ENCODE measurements at regions not wholly inside any gene's neighbourhood (a gene's known extent, or its start where the extent isn't known, plus 50 kb on each side); places are given as distances from the start of the nearest gene placed in this dataset.
"Not testable (repeated sequence)": the region's sequence is repeated elsewhere in the genome, so short reads cannot be mapped to it uniquely, and the experiment has no call there.

DNA sequence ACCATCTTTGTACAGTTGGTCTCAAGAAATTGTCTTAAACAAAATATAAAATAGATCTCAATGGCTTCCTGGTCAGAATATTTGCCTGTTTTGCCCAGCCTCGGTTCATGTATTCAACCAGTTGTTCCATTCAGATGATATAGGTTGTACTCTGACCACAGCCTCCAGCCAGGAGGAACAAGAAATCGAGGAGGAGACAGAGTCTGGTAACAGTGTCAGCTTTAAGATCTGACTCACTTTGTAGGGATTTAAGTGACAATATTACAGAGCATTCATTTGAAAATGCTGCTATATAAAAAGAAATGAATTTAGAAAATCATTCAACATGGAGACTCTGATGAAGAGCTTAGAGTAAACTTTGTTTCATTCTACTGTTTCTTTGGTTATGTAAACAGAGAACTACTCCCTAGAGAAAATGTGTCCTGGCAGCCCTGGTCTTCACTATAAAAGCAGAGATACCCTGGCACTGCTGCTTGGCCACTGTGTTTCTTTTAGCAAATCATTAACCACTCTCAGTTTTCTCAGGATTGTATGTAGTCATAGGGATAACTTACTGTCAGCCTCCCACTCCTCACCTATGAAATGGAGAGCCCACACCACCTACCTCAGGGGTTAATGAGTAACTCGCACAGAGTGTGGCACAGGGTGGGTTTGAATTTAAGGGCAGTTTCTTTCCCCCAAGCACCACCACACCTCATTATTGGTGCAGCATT, 53.5 kb downstream of the PAGE2 start:
- Histone ChIP-seq H3K36me3 (ENCODE audit: insufficient read depth, low read length) (no peaks in the 10 kb centered on the region), H3K9me3 (ENCODE audit: control insufficient read depth, insufficient read depth, low read length) (no peaks in the 10 kb centered on the region), H3K4me1 (ENCODE audit: insufficient read depth, low read length) (peaks cover 10% of the 10 kb centered on the region; the same call in 1 of the 2 replicates), H3K9ac (ENCODE audit: low read depth, low read length) (no peak overlapping the region)

DNA sequence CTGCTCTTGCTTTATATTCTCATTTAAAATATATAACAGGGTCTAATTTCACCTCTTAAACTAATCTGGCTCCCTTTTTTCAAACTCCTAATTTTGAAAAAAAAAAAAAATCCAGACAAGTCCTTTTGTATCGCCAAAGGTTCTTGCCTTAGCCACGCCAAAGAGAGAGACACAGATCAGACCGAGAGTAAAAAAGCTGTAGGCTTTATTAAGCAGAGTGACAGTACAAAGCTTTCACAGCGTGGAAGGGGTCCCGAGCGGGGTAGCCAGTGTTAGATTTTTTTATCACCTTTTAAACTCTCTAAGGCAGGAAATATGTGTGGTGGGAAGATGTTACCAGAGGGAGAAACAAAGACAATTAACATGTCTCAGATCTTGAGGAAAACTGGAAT, 54.1 kb downstream of the PAGE2 start:
- Histone ChIP-seq H3K4me1 (ENCODE audit: insufficient read depth, low read length) (peaks cover 10% of the 10 kb centered on the region; the same call in 1 of the 2 replicates), H3K36me3 (ENCODE audit: insufficient read depth, low read length) (no peaks in the 10 kb centered on the region), H3K9ac (ENCODE audit: low read depth, low read length) (peak overlapping the region; percentile 15; the same call in 1 of the 2 replicates), H3K9me3 (ENCODE audit: control insufficient read depth, insufficient read depth, low read length) (no peaks in the 10 kb centered on the region)

GRCh38 chrX:55143621-55144020, 54.8 kb downstream of the PAGE2 start:
- Histone ChIP-seq H3K9me3 (ENCODE audit: control insufficient read depth, insufficient read depth, low read length) (no peaks in the 10 kb centered on the region), H3K36me3 (ENCODE audit: insufficient read depth, low read length) (no peaks in the 10 kb centered on the region), H3K4me1 (ENCODE audit: insufficient read depth, low read length) (peaks cover 10% of the 10 kb centered on the region; the same call in 1 of the 2 replicates), H3K9ac (ENCODE audit: low read depth, low read length) (no peak overlapping the region)

DNA sequence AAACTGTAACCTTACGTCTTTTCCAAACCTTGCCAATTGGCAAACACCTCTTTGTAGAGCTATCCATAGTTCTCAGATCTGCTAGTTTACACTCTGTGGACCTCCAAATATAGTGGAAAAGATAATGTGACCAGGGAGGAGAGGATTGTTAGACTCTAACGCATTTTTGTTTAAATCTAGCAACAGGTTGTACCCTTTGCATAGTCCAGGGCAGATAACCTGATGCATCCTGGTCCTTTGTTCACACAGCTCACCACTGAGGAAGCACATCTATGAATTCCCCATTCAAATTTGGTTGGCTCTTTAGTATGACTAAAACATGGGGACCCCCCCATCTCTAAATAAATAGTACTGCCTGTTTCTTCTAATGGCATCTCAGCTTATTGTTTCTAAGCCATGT, 55.9 kb downstream of the PAGE2 start:
- Histone ChIP-seq H3K9ac (ENCODE audit: low read depth, low read length) (no peak overlapping the region), H3K9me3 (ENCODE audit: control insufficient read depth, insufficient read depth, low read length) (no peaks in the 10 kb centered on the region), H3K4me1 (ENCODE audit: insufficient read depth, low read length) (peaks cover 10% of the 10 kb centered on the region; the same call in 1 of the 2 replicates), H3K36me3 (ENCODE audit: insufficient read depth, low read length) (no peaks in the 10 kb centered on the region)

DNA sequence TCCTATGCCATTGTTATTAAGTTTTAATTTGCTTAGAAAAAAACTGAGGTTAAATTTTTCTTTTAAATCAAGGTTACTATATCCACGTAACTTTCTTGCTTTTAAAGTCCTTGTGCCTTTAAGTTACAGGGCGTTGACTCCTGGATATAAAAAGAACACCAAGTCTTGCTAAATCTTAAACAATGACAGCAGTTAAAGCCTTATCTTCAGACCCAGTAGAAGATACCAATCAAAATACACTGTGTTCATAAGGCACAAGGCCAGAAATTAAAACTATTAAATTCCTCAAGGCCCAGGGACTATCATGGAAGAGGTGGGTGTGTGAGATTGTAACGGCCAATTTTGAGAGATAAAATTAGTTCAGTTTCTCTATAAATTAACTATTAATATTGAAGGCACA, 60.4 kb downstream of the PAGE2 start:
- Histone ChIP-seq H3K36me3 (ENCODE audit: insufficient read depth, low read length) (no peaks in the 10 kb centered on the region), H3K9me3 (ENCODE audit: control insufficient read depth, insufficient read depth, low read length) (no peaks in the 10 kb centered on the region), H3K9ac (ENCODE audit: low read depth, low read length) (no peak overlapping the region), H3K4me1 (ENCODE audit: insufficient read depth, low read length) (no peaks in the 10 kb centered on the region)

GRCh38 chrX:55151199-55151598, 62.4 kb downstream of the PAGE2 start:
- Histone ChIP-seq H3K4me1 (ENCODE audit: insufficient read depth, low read length) (no peaks in the 10 kb centered on the region), H3K36me3 (ENCODE audit: insufficient read depth, low read length) (no peaks in the 10 kb centered on the region), H3K9ac (ENCODE audit: low read depth, low read length) (no peak overlapping the region), H3K9me3 (ENCODE audit: control insufficient read depth, insufficient read depth, low read length) (no peaks in the 10 kb centered on the region)

- Histone ChIP-seq H3K4me1 (ENCODE audit: insufficient read depth, low read length) (no peaks in the 10 kb centered on the region; the same call in 1 of the 2 replicates), H3K9ac (ENCODE audit: low read depth, low read length) (no peak overlapping the region), H3K36me3 (ENCODE audit: insufficient read depth, low read length) (no peaks in the 10 kb centered on the region), H3K9me3 (ENCODE audit: control insufficient read depth, insufficient read depth, low read length) (no peaks in the 10 kb centered on the region)
These were observed 60.6 kb upstream of the PAGE5 start for GRCh38 chrX:55159551-55159950.

DNA sequence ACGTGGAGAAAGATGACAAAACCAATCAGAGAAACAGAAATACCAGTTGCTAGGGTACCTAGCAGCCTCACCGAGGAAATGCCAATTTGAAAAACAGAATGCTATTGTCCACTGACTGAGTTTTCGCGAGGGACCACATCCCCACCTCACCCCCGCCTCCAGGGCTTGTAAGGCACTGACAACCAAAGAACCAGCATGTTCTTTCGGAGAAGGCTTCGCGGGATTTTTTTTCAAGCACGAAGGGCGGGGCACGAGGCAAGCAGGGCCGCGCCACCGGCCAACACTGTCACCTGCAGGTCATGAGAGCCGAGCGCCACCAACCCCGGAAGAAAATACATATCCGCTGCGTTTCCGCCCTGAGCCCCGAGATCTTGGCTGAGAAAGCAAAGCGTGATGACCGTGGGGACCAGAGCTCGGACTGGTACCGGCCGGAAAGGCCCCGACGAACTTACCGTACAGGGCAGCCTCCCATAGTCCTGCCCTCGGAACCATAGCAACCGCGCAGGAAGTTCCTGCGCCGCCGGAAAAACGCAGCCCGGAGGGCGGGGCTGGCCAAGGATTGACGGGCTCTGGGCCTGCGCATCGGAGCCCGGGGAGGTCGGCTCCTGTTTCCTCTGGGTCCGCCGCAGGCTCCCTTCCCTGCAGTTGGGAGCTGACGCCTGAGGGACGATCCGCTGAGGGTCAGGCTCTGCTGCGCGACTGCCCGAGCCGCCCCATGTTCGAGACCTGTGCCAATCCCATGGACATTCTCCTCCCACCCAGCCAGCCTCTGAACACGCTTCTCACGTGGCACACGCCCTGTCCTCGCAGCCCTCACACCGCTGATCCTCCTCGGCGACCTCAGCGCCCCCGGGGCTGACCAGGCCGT, 59.2 kb upstream of the PAGE5 start:
- no peaks in the 10 kb centered on the region for H3K36me3 ChIP-seq (ENCODE audit: insufficient read depth, low read length)
- no peaks in the 10 kb centered on the region; the same call in 1 of the 2 replicates for H3K4me1 ChIP-seq (ENCODE audit: insufficient read depth, low read length)
- peak overlapping the region; percentile 67 for H3K9ac ChIP-seq (ENCODE audit: low read depth, low read length)
- H3K9me3 ChIP-seq (ENCODE audit: control insufficient read depth, insufficient read depth, low read length), result no peaks in the 10 kb centered on the region

DNA sequence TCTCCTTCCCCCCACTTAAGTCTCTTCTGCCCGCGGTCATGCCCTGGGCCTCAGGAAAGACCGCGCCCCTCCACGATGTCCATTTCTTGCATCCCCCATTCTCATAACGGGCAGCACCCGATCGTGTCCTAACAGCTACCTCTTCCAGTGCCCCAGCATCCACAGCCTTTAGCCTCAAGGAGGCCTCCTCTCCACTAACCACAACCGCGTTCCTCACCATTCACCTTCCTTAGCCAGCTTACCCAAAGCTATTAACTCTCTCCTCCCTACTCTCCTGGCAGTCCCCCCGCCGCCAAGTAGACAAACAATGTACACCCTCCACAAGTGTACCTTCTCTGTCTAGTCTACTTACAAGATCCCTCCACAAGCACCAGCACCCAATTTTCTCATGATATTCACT, 58.6 kb upstream of the PAGE5 start:
- no peaks in the 10 kb centered on the region for H3K36me3 ChIP-seq (ENCODE audit: insufficient read depth, low read length)
- H3K9me3 ChIP-seq (ENCODE audit: control insufficient read depth, insufficient read depth, low read length), result no peaks in the 10 kb centered on the region
- H3K9ac ChIP-seq (ENCODE audit: low read depth, low read length), result peak overlapping the region; percentile 67
- H3K4me1 ChIP-seq (ENCODE audit: insufficient read depth, low read length), result no peaks in the 10 kb centered on the region; the same call in 1 of the 2 replicates

- Histone ChIP-seq H3K36me3 (ENCODE audit: insufficient read depth, low read length) (no peaks in the 10 kb centered on the region), H3K9me3 (ENCODE audit: control insufficient read depth, insufficient read depth, low read length) (no peaks in the 10 kb centered on the region), H3K4me1 (ENCODE audit: insufficient read depth, low read length) (no peaks in the 10 kb centered on the region; the same call in 1 of the 2 replicates), H3K9ac (ENCODE audit: low read depth, low read length) (no peak overlapping the region)
These were observed 57.0 kb upstream of the PAGE5 start for GRCh38 chrX:55163171-55163570.

DNA sequence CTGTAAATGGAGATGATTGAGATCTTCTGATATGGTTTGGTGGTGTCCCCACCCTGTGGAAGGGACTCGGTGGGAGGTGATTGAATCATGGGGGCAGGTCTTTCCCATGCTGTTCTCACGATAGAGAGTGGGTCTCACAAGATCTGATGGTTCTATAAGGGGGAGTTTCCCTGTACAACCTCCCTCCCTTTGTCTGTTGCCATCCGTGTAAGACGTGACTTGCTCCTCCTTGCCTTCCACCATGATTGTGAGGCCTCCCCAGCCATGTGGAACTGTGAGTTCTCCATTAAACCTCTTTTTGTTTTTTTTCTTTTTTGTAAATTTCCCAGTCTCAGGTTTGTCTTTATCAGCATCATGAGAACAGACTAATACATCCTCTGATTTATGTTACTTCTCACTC, 55.1 kb upstream of the PAGE5 start:
- not testable (repeated sequence) for H3K4me1 ChIP-seq (ENCODE audit: insufficient read depth, low read length); H3K9me3 ChIP-seq (ENCODE audit: control insufficient read depth, insufficient read depth, low read length); H3K36me3 ChIP-seq (ENCODE audit: insufficient read depth, low read length); H3K9ac ChIP-seq (ENCODE audit: low read depth, low read length)

DNA sequence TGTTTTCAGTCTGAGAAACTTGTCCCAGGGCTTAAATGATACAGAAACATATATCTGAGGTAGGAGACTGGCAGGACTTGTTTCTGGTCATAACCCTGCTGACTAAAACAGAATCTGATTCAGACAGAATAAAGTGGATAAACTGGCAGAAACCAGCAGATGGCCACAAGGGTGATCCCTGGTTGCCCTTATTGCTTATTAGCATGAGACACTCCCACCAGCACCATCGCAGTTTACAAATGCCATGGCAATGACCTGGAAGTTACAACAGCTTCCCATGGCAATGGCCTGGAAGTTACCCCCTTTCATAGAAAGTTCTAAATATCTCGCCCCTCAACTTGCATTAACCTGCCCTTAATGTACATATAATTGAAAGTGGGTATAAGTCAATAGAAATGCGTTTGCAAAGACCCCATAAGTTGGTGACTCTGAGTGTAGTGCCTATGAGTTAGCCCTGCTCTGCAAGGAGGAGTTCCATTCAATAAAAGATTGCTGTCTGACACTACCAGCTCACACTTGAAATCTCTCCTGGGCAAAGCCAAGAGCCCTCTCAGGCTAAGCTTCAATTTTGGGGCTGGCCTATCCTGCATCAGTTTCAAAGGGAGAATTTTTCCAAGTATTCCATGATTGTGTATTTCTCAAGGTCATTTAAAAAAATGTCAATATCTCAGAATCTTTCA, 52.9 kb upstream of the PAGE5 start:
- Histone ChIP-seq H3K9ac (ENCODE audit: low read depth, low read length) (no peak overlapping the region), H3K36me3 (ENCODE audit: insufficient read depth, low read length) (no peaks in the 10 kb centered on the region), H3K9me3 (ENCODE audit: control insufficient read depth, insufficient read depth, low read length) (no peaks in the 10 kb centered on the region), H3K4me1 (ENCODE audit: insufficient read depth, low read length) (no peaks in the 10 kb centered on the region)

DNA sequence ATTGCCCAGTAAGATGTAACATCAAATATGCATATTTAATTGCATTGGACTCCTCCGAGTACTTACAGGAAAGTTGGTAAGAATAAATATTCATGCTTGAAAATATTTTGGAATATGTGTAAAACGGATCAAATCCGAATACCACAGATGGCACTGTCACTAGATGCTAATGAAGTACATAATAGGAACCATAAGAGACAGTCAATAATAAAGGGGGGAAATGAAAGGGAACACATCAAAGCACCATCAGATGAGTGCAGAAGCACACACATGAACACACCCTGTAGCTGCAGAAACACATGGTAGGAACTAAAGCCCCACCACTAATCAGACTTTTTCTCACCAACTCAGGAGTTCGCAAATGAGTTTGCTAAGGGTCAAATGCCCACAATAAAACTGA, 52.2 kb upstream of the PAGE5 start:
- H3K9ac ChIP-seq (ENCODE audit: low read depth, low read length), result no peak overlapping the region
- no peaks in the 10 kb centered on the region for H3K4me1 ChIP-seq (ENCODE audit: insufficient read depth, low read length)
- no peaks in the 10 kb centered on the region for H3K36me3 ChIP-seq (ENCODE audit: insufficient read depth, low read length)
- no peaks in the 10 kb centered on the region for H3K9me3 ChIP-seq (ENCODE audit: control insufficient read depth, insufficient read depth, low read length)

GRCh38 chrX:55169782-55170181, 50.4 kb upstream of the PAGE5 start:
- Histone ChIP-seq H3K9me3 (ENCODE audit: control insufficient read depth, insufficient read depth, low read length) (no peaks in the 10 kb centered on the region; the same call in 1 of the 2 replicates), H3K9ac (ENCODE audit: low read depth, low read length) (no peak overlapping the region), H3K36me3 (ENCODE audit: insufficient read depth, low read length) (no peaks in the 10 kb centered on the region), H3K4me1 (ENCODE audit: insufficient read depth, low read length) (no peaks in the 10 kb centered on the region)
